SK-N-DZ (cell line): ENCODE measurements at regions not wholly inside any gene's neighbourhood (a gene's known extent, or its start where the extent isn't known, plus 50 kb on each side); places are given as distances from the start of the nearest gene placed in this dataset.
"Not testable (repeated sequence)": the region's sequence is repeated elsewhere in the genome, so short reads cannot be mapped to it uniquely, and the experiment has no call there.

Experiments used
- DNase-seq: peaks from one replicate; pipeline ENCODE4 v3.0.0-alpha.2; 2015; ENCODE audit warnings: low spot score

- not testable (repeated sequence) for DNase-seq
Observed at GRCh38 chr18:44580782-44581181, 99.9 kb upstream of the SETBP1 start.

- no peak for DNase-seq
Observed at GRCh38 chr18:44582456-44582855, 98.2 kb upstream of the SETBP1 start.

DNA sequence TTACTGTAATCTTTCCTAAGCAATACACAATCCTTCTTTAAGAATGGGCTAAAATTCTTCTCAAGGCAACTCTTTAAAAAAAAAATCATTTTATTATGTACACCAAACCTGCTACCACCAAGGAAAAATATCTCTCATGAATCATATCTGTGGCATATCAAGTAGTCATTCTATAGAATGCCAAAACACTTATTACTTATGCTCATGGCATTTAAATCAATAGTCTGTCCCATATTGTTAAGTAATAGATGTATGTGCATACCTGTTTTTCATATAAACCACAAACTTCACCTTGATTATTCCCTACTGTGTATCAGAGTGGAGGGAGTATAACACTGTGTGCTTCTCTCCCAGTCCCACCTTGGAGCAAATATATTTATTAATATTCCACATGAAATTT, 95.8 kb upstream of the SETBP1 start:
- DNase-seq = no peak

GRCh38 chr18:44586782-44587524, 93.7 kb upstream of the SETBP1 start:
- DNase-seq = no peak

DNA sequence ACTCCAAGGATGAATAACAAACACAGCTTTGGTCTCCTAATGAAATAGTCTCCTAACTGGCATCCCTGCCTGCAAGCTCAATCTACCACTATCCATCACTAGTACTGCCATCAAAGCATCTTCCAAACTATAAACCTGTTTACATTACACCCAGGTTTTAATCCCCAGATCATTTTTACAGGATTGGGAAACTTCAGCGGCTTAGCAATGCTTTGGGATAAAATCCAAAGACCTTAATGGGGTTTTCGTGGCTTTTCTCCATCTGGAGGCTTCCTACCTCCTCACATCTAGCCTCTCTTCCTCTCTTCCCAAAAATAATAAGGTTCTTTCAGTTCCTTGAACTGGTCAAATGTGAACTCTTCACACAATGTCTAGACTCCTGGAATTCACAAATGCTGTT, 92.2 kb upstream of the SETBP1 start:
- DNase-seq = no peak

GRCh38 chr18:44589693-44590355, 90.9 kb upstream of the SETBP1 start:
- DNase-seq = no peak

GRCh38 chr18:44590956-44591670, 89.6 kb upstream of the SETBP1 start:
- no peak for DNase-seq

DNA sequence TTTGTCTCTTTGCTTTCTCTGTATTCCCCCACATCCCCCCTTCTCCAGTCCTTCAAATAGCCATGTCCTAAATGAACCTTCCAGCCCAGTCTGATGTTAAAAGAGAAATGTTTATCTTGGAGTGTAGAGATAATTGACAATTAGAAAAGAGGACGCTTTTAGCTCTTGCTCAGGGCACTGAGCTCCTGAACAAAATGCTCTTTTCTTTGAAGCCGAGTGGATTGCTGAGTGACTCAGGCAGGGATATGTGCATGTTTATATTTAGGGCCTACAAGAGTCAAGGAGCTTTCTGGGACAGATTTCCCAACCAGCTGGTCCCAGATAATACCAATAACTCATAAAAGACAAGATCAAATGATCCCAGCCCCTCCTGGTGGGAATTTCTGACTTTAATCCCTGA, 88.0 kb upstream of the SETBP1 start:
- no peak for DNase-seq

GRCh38 chr18:44594799-44595467, 85.8 kb upstream of the SETBP1 start:
- no peak for DNase-seq

GRCh38 chr18:44597797-44598196, 82.9 kb upstream of the SETBP1 start:
- no peak for DNase-seq

- no peak for DNase-seq
Observed at GRCh38 chr18:44598514-44598913, 82.2 kb upstream of the SETBP1 start.

DNA sequence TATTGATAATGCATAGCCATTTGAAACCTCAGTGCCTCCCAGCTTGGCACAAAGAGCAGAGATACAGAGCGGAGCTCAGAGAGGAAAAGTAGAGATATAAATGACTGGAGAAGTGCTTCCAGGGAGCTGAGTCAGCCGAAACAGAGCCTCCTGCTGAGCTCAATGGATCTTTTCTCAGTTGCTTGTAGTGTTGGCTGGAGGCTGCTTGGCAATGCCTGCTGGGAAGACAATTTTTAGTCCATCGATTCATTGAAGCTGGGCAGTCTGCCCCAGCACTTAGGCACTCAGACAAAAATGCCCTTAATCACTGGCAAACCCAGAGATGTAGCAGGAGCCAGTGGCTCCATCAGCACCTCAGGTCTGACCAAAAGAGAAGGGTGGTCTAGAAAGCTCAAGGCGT, 81.3 kb upstream of the SETBP1 start:
- no peak for DNase-seq

DNA sequence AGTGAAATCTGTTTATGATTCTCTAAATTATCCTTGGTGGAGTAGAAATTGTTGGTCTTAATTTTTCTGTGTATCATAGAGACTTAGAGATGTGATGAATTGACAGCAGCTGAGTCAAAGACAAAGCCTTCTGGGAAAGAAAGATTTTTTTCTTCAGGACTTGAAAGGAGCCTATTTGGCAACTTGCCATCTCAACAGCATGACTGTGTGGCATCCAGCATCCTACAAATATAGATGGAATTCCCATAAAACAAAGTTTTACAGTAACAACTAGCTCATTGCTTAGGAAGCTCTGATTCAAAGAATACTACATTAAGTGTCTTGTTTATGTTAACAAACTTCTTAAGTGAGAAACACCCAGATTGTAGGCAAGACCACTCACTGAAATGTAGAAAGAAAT, 79.2 kb upstream of the SETBP1 start:
- no peak for DNase-seq

DNA sequence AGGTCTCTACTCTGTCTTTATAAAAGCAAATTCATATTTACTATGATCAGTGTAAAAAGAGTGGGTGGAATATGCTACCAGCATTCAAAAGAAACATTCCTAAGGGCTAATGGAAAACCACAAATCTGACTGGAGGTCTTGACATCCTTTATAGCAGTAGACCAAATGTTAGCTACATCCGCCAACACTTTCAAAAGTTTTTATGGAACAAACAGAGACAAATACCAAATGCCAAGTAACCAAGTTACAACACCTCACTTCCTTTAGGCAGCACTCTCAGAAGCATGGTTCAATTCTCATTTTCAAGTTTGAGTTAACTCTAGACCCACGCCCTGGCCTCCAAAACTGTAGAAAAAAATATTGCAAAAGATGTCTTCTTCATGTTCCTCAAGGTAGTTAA, 78.3 kb upstream of the SETBP1 start:
- no peak for DNase-seq

DNA sequence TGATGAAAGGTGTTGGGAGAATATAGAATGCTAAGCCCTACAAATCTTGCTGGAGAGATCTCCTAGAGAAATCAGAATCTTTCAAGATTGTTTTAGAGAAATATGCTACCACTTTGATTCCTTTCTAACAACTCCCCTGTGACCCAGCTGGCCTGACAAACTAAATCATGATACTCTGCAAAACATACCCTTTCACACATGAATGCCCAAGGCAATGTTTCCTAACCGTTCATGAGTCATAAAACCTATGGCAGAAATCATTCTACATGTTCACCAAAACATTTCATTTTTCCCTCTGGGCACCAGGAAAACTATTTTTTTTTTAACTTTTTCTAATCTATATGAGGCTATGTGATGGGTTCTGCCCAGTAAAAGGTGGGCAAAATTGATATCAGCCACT, 77.8 kb upstream of the SETBP1 start:
- DNase-seq = no peak

DNA sequence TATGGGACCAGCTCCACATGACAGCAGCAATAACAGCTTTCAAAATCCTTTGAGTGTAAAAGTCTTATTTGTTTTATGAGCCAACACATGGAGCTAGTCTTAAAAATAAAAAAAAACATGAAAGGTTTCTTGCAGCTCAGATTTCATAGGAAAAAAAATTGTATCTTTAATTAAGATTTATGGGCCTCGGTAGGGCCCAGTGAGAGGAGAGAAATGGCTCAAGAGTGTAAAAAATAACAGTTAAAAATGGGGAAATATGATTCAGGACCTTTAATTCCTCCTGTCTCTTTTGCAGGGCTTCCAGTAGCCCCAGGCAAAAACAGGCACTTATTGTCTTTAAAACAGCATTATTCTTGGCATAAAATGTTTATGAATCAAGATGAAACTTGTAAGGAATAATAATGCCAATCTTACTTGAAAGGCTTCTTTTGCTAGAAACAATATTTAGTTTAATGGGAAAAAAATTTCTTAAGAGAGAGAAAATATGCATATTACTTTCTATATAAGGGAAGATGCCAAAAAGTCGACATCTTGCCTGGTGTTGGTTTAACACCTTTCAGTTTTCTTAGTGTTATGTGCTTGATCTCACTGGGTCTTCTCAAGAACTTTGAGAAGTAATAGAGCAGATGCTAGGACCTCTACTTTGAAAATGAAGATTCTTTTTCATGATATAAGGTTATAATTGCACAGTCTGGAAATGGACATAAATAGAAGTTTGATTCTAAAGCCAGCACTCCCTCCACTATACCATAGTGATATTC, 71.3 kb upstream of the SETBP1 start:
- DNase-seq = no peak

DNA sequence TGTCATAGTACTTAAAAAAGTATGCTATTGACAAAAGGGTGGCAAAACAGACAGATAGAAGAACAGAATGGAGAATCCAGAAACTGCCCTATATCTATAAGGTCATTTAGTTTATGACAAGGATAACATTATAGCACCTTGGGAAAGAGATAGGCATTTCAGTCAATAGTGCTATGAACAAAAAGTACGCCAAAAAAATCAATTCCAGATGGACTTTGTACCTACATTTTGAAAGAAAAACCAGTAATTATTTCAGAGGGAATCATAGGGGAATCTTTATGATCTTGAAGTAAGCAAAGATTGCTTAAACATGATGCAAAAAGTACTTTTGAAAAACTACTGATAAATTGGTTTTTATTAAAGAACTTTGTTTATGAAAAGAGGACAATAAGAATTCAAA, 59.9 kb upstream of the SETBP1 start:
- DNase-seq = no peak

DNA sequence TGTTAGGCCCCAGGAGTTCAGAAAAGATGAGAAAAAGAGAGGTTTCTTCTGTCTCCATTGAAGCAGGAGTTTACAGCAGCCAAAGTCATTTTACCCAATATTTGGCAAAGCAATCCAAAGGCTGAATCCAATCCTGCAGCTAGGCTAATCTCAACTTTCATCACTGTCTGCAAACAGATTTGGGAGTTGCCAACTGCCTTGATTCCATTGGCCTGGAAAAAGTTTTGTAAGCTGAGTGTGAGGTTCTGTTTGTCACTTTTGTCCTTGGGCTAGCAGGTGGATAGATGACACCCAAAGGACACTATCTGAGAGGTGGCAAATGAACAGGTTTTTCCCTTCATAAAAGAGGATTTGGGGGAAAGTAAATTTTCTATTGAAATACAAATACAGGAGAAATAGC, 56.6 kb upstream of the SETBP1 start:
- no peak for DNase-seq

GRCh38 chr18:44625386-44625785, 55.3 kb upstream of the SETBP1 start:
- DNase-seq = no peak

DNA sequence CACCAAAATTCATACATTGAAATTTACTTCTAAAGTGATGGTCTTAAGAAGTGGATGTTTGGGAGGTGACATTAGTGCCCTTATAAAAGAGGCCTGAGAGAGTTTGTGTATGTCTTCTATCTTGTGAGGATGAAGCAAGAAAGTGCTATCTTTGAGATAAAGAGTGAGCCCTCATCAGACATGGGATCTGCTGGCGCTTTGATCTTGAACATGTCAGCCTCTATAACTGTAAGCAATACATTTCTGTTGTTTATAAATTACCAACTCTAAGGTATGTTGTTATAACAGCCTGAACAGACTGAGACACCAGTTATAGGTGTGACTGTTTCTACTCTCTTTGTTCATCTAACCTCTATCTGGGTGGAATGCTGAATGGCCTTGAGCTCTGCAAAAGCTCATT, 54.5 kb upstream of the SETBP1 start:
- DNase-seq = no peak

- no peak for DNase-seq
Observed at GRCh38 chr18:44626807-44627206, 53.9 kb upstream of the SETBP1 start.

DNA sequence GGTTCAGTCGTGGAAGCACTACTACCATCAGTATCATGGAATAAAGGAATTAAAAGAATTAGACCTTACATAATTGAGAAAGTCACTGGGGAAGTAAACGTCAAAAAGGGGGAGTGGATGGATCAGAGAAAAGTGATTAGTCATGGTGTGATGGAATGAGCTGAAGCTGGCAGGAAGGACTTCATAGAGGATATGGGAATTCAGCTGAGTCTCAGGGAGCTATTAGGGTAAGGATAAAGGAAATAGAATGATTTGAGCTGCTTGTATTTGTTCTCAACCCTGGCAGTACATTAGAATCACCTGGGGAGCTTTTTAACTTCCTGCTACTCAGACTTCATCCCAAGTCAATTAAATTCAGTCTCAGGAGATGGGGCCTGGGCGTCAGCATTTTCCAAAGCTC, 53.4 kb upstream of the SETBP1 start:
- DNase-seq = no peak
